ENCODE measurements at regions not wholly inside any gene's neighbourhood (a gene's known extent, or its start where the extent isn't known, plus 50 kb on each side); places are given as distances from the start of the nearest gene placed in this dataset.
"Not testable (repeated sequence)": the region's sequence is repeated elsewhere in the genome, so short reads cannot be mapped to it uniquely, and the experiment has no call there.

GRCh38 chr17:63019138-63019873 lies 53.3 kb downstream of the TANC2 start:
- no peak for DNase-seq

GRCh38 chr17:63022567-63022966 lies 56.5 kb downstream of the TANC2 start:
- DNase-seq = no peak

- no peak for DNase-seq
These were observed 57.0 kb downstream of the TANC2 start for GRCh38 chr17:63023049-63023448.

GRCh38 chr17:63024201-63024600 lies 58.2 kb downstream of the TANC2 start:
- DNase-seq = no peak

GRCh38 chr17:63024716-63025115 lies 58.7 kb downstream of the TANC2 start:
- DNase-seq = no peak

- DNase-seq = not testable (repeated sequence)
These were observed 59.6 kb downstream of the TANC2 start for GRCh38 chr17:63025637-63026036.

- DNase-seq = peak; percentile 86
These were observed 63.5 kb downstream of the TANC2 start for GRCh38 chr17:63029541-63029940.

- DNase-seq = no peak
These were observed 66.1 kb downstream of the TANC2 start for GRCh38 chr17:63032142-63032541.

- DNase-seq = no peak
These were observed 67.1 kb downstream of the TANC2 start for GRCh38 chr17:63033142-63033541.

- peak; percentile 81 for DNase-seq
These were observed 69.2 kb downstream of the TANC2 start for GRCh38 chr17:63035271-63035670.

GRCh38 chr17:63035695-63036094 lies 69.7 kb downstream of the TANC2 start:
- DNase-seq = peak; percentile 49

GRCh38 chr17:63039342-63039741 lies 73.3 kb downstream of the TANC2 start:
- DNase-seq = no peak

GRCh38 chr17:63039899-63040602 lies 74.0 kb downstream of the TANC2 start:
- peak; percentile 72 for DNase-seq

GRCh38 chr17:63040816-63041215 lies 74.8 kb downstream of the TANC2 start:
- no peak for DNase-seq

GRCh38 chr17:63041251-63041650 lies 75.2 kb downstream of the TANC2 start:
- peak; percentile 22 for DNase-seq

GRCh38 chr17:63041722-63042121 lies 75.7 kb downstream of the TANC2 start:
- DNase-seq = no peak

GRCh38 chr17:63042256-63042812 lies 76.3 kb downstream of the TANC2 start:
- no peak for DNase-seq

- not testable (repeated sequence) for DNase-seq
These were observed 91.5 kb downstream of the TANC2 start for GRCh38 chr17:63057560-63057959.

- no peak for DNase-seq
These were observed 100.3 kb downstream of the TANC2 start for GRCh38 chr17:63066158-63066813.

- DNase-seq = no peak
These were observed 103.2 kb downstream of the TANC2 start for GRCh38 chr17:63069245-63069644.

- no peak for DNase-seq
These were observed 104.0 kb downstream of the TANC2 start for GRCh38 chr17:63070031-63070430.

- DNase-seq = no peak
These were observed 105.8 kb downstream of the TANC2 start for GRCh38 chr17:63071797-63072196.

- DNase-seq = no peak
These were observed 109.9 kb downstream of the TANC2 start for GRCh38 chr17:63075969-63076368.
